ENCODE measurements at regions not wholly inside any gene's neighbourhood (a gene's known extent, or its start where the extent isn't known, plus 50 kb on each side); places are given as distances from the start of the nearest gene placed in this dataset.

GRCh38 chr5:3218916-3219650 lies 376.5 kb upstream of the IRX1 start:
- no peak for TF ChIP-seq SUZ12 (IDR thresholded peaks at IDR 0.05)
- no peak for TF ChIP-seq FOXA1 (IDR thresholded peaks at IDR 0.05)
- DNase-seq (ENCODE audit: extremely low spot score): no peak
- CTCF ChIA-PET: no interaction called here
- POLR2A ChIA-PET: interaction anchor here (1.0 kb wide), 1 partner anchor 8 kb away, joined by 3 read pairs; no protein-coding TSS in a partner anchor

GRCh38 chr5:3217771-3218495 lies 377.7 kb upstream of the IRX1 start:
- ChIA-PET POLR2A (interaction anchor here (1.0 kb wide), 1 partner anchor 9 kb away, joined by 3 read pairs; no protein-coding TSS in a partner anchor), CTCF (no interaction called here)
- no peak for TF ChIP-seq L3MBTL2 (conservative IDR thresholded peaks at IDR 0.05)
- TF ChIP-seq SUZ12 (IDR thresholded peaks at IDR 0.05): no peak
- no peak for TF ChIP-seq TARDBP (IDR thresholded peaks at IDR 0.05)
- TF ChIP-seq ARNT (IDR thresholded peaks at IDR 0.05): no peak
- TF ChIP-seq BHLHE40 (IDR thresholded peaks at IDR 0.05; ENCODE audit: borderline replicate concordance): no peak
- no peak for TF ChIP-seq ZNF384 (IDR thresholded peaks at IDR 0.05)
- TF ChIP-seq FOXA1 (IDR thresholded peaks at IDR 0.05): no peak
- TF ChIP-seq LEF1 (IDR thresholded peaks at IDR 0.05; ENCODE audit: borderline replicate concordance): no peak
- no peak for TF ChIP-seq HDGF (IDR thresholded peaks at IDR 0.05; ENCODE audit: borderline replicate concordance)
- no peak for TF ChIP-seq FOXK2 (IDR thresholded peaks at IDR 0.05)
- TF ChIP-seq PKNOX1 (IDR thresholded peaks at IDR 0.05): no peak
- no peak for TF ChIP-seq ELF4 (IDR thresholded peaks at IDR 0.05)
- no peak for TF ChIP-seq FOXM1 (IDR thresholded peaks at IDR 0.05; ENCODE audit: borderline replicate concordance)
- TF ChIP-seq CTBP1 (IDR thresholded peaks at IDR 0.05; ENCODE audit: borderline replicate concordance): no peak
- no peak for TF ChIP-seq NFRKB (IDR thresholded peaks at IDR 0.05)
- DNase-seq (ENCODE audit: extremely low spot score): no peak

GRCh38 chr5:3217114-3217513 lies 378.5 kb upstream of the IRX1 start:
- POLR2A ChIA-PET: no interaction called here
- CTCF ChIA-PET: no interaction called here
- DNase-seq (ENCODE audit: extremely low spot score): no peak
- TF ChIP-seq HDGF (IDR thresholded peaks at IDR 0.05; ENCODE audit: borderline replicate concordance) (no peak), SP1 (IDR thresholded peaks at IDR 0.05) (no peak), TARDBP (IDR thresholded peaks at IDR 0.05) (no peak), FOXA1 (IDR thresholded peaks at IDR 0.05) (no peak), ELF4 (IDR thresholded peaks at IDR 0.05) (no peak), SUZ12 (IDR thresholded peaks at IDR 0.05) (no peak), PKNOX1 (IDR thresholded peaks at IDR 0.05) (no peak), BHLHE40 (IDR thresholded peaks at IDR 0.05; ENCODE audit: borderline replicate concordance) (no peak), L3MBTL2 (conservative IDR thresholded peaks at IDR 0.05) (no peak), NFRKB (IDR thresholded peaks at IDR 0.05) (no peak), CTBP1 (IDR thresholded peaks at IDR 0.05; ENCODE audit: borderline replicate concordance) (no peak), FOXK2 (IDR thresholded peaks at IDR 0.05) (no peak), ZNF384 (IDR thresholded peaks at IDR 0.05) (no peak), FOXM1 (IDR thresholded peaks at IDR 0.05; ENCODE audit: borderline replicate concordance) (no peak)

- no peak for TF ChIP-seq L3MBTL2 (conservative IDR thresholded peaks at IDR 0.05)
- TF ChIP-seq ARNT (IDR thresholded peaks at IDR 0.05): no peak
- TF ChIP-seq FOXK2 (IDR thresholded peaks at IDR 0.05): no peak
- TF ChIP-seq FOXM1 (IDR thresholded peaks at IDR 0.05; ENCODE audit: borderline replicate concordance): no peak
- TF ChIP-seq PKNOX1 (IDR thresholded peaks at IDR 0.05): no peak
- TF ChIP-seq ZNF384 (IDR thresholded peaks at IDR 0.05): no peak
- no peak for TF ChIP-seq HDGF (IDR thresholded peaks at IDR 0.05; ENCODE audit: borderline replicate concordance)
- no peak for TF ChIP-seq NFRKB (IDR thresholded peaks at IDR 0.05)
- no peak for TF ChIP-seq SUZ12 (IDR thresholded peaks at IDR 0.05)
- TF ChIP-seq SP1 (IDR thresholded peaks at IDR 0.05): no peak
- no peak for TF ChIP-seq LEF1 (IDR thresholded peaks at IDR 0.05; ENCODE audit: borderline replicate concordance)
- no peak for TF ChIP-seq CTBP1 (IDR thresholded peaks at IDR 0.05; ENCODE audit: borderline replicate concordance)
- TF ChIP-seq ELF4 (IDR thresholded peaks at IDR 0.05): no peak
- no peak for TF ChIP-seq FOXA1 (IDR thresholded peaks at IDR 0.05)
- no peak for TF ChIP-seq BHLHE40 (IDR thresholded peaks at IDR 0.05; ENCODE audit: borderline replicate concordance)
- no peak for TF ChIP-seq TARDBP (IDR thresholded peaks at IDR 0.05)
- CTCF ChIA-PET: no interaction called here
- POLR2A ChIA-PET: no interaction called here
- DNase-seq (ENCODE audit: extremely low spot score): no peak
Observed at GRCh38 chr5:3216386-3216785, 379.2 kb upstream of the IRX1 start.

- POLR2A ChIA-PET: no interaction called here
Observed at GRCh38 chr5:3214838-3215374, 380.7 kb upstream of the IRX1 start.

More at GRCh38 chr5:3214838-3215374, 380.7 kb upstream of the IRX1 start:
- CTCF ChIA-PET: no interaction called here
- DNase-seq (ENCODE audit: extremely low spot score): no peak
- TF ChIP-seq NFRKB (IDR thresholded peaks at IDR 0.05) (no peak), FOXK2 (IDR thresholded peaks at IDR 0.05) (no peak), PKNOX1 (IDR thresholded peaks at IDR 0.05) (no peak), CTBP1 (IDR thresholded peaks at IDR 0.05; ENCODE audit: borderline replicate concordance) (no peak), ZNF384 (IDR thresholded peaks at IDR 0.05) (no peak), ELF4 (IDR thresholded peaks at IDR 0.05) (no peak), HDGF (IDR thresholded peaks at IDR 0.05; ENCODE audit: borderline replicate concordance) (no peak), LEF1 (IDR thresholded peaks at IDR 0.05; ENCODE audit: borderline replicate concordance) (no peak), TARDBP (IDR thresholded peaks at IDR 0.05) (no peak)

All from HEK293T (cell line).